IMR-90 (cell line): ENCODE measurements at regions not wholly inside any gene's neighbourhood (a gene's known extent, or its start where the extent isn't known, plus 50 kb on each side); places are given as distances from the start of the nearest gene placed in this dataset.

ENCODE experiments used
- ATAC-seq: fragments of 200-7000 bp; cut with Tn5 transposase; 2 replicates; pipeline ENCODE4 v1.9.1; 2020; ENCODE audit warnings: low read depth, mild to moderate bottlenecking, moderate library complexity
- BruUV-seq: library from RNA; stranded (reverse); fragments of 400-500 nt; replicated peaks from 2 replicates; lab custom pipeline; 2021; lab: Mats Ljungman, UMichigan
- CTCF ChIA-PET: fragments of 300-600 bp; formaldehyde crosslinking; extraction: SDS; loops from one replicate; lab custom pipeline; 2021; ENCODE audit warnings: antibody characterized with exemption; lab: Yijun Ruan, JAX
- POLR2A ChIA-PET: fragments of 300-600 bp; sonication (Branson Sonifier 250); formaldehyde crosslinking; loops from one replicate; lab custom pipeline; 2022; ENCODE audit warnings: antibody characterized with exemption; ENCODE audit not compliant: unreplicated experiment; lab: Charles Lee
- DNase-seq: peaks from one replicate; pipeline ENCODE4 v3.0.0; 2013
- H2AFZ ChIP-seq: replicated peaks from 2 replicates; pipeline ENCODE3; 2013; ENCODE audit warnings: low read length, mild to moderate bottlenecking; ENCODE audit not compliant: poor library complexity
- H2AK5ac ChIP-seq: 2 replicates; pipeline ENCODE4 v1.6.1; 2013; ENCODE audit warnings: low read depth, low read length, inconsistent platforms
- H2AK9ac ChIP-seq: replicated peaks from 2 replicates; pipeline ENCODE3; 2013; ENCODE audit warnings: mild to moderate bottlenecking, low read depth, low read length, moderate library complexity; ENCODE audit not compliant: poor library complexity
- H2BK120ac ChIP-seq: 2 replicates; pipeline ENCODE4 v1.6.1; 2013; ENCODE audit warnings: low read depth, low read length, inconsistent platforms
- H2BK15ac ChIP-seq: 3 replicates; pipeline ENCODE4 v1.6.1; 2013; ENCODE audit warnings: low read depth, low read length, inconsistent platforms
- H2BK20ac ChIP-seq: 2 replicates; pipeline ENCODE4 v1.6.1; 2013; ENCODE audit warnings: low read depth, mild to moderate bottlenecking, inconsistent platforms, low read length, moderate library complexity
- H2BK5ac ChIP-seq: 2 replicates; pipeline ENCODE4 v1.6.1; 2013; ENCODE audit warnings: mild to moderate bottlenecking, low read depth, low read length, inconsistent platforms; ENCODE audit not compliant: poor library complexity, severe bottlenecking
- H3K14ac ChIP-seq: replicated peaks from 2 replicates; pipeline ENCODE4 v1.6.1; 2013; ENCODE audit warnings: low read depth, low read length, inconsistent platforms
- H3K18ac ChIP-seq: 2 replicates; pipeline ENCODE4 v1.6.1; 2013; ENCODE audit warnings: low read depth, low read length, control low read depth
- H3K23ac ChIP-seq: 2 replicates; pipeline ENCODE4 v1.6.1; 2013; ENCODE audit warnings: low read depth, low read length, inconsistent platforms
- H3K27ac ChIP-seq: 2 replicates; pipeline ENCODE4 v1.5.1; 2013; ENCODE audit warnings: mild to moderate bottlenecking, control low read depth, low read length; ENCODE audit not compliant: insufficient read depth
- H3K27me3 ChIP-seq: 2 replicates; pipeline ENCODE4 v1.6.1; 2013; ENCODE audit warnings: low read length; ENCODE audit not compliant: control insufficient read depth, insufficient read depth
- H3K36me3 ChIP-seq: 2 replicates; pipeline ENCODE4 v1.6.1; 2013; ENCODE audit warnings: low read length, mixed read lengths; ENCODE audit not compliant: control insufficient read depth, insufficient read depth
- H3K4ac ChIP-seq: 2 replicates; pipeline ENCODE4 v1.6.1; 2013; ENCODE audit warnings: low read depth, low read length, inconsistent platforms
- H3K4me1 ChIP-seq: 2 replicates; pipeline ENCODE4 v1.6.1; 2013; ENCODE audit warnings: low read length, mixed read lengths; ENCODE audit not compliant: control insufficient read depth, insufficient read depth
- H3K4me2 ChIP-seq: 2 replicates; pipeline ENCODE4 v1.6.1; 2013; ENCODE audit warnings: low read depth, mild to moderate bottlenecking, control low read depth, low read length, moderate library complexity
- H3K4me3 ChIP-seq: 2 replicates; pipeline ENCODE4 v1.5.1; 2013; ENCODE audit warnings: low read depth, mild to moderate bottlenecking, control low read depth, low read length, moderate library complexity; ENCODE audit not compliant: insufficient read depth
- H3K56ac ChIP-seq: 2 replicates; pipeline ENCODE4 v1.6.1; 2013; ENCODE audit warnings: low read length, inconsistent platforms; ENCODE audit not compliant: insufficient read depth; ENCODE audit errors: extremely low read depth
- H3K79me1 ChIP-seq, 2 experiments: 2 replicates each; pipeline ENCODE4 v1.6.1; 2013; ENCODE audit warnings: low read length in 2 of 2, inconsistent platforms in 1 of 2, low read depth in 1 of 2
- H3K9ac ChIP-seq: 2 replicates; pipeline ENCODE4 v1.6.1; 2013; ENCODE audit warnings: low read depth, low read length, control low read depth
- H3K9me1 ChIP-seq: 2 replicates; pipeline ENCODE4 v1.6.1; 2013; ENCODE audit warnings: low read length, inconsistent platforms; ENCODE audit not compliant: insufficient read depth
- H3K9me3 ChIP-seq: 2 replicates; pipeline ENCODE4 v1.6.1; 2013; ENCODE audit warnings: low read length; ENCODE audit not compliant: control insufficient read depth, insufficient read depth
- H4K20me1 ChIP-seq: 2 replicates; pipeline ENCODE4 v1.6.1; 2013; ENCODE audit warnings: low read length, inconsistent platforms; ENCODE audit not compliant: insufficient read depth
- H4K5ac ChIP-seq: 2 replicates; pipeline ENCODE4 v1.6.1; 2013; ENCODE audit warnings: mild to moderate bottlenecking, low read depth, low read length, control low read depth
- H4K8ac ChIP-seq, 2 experiments: 2 replicates each; pipeline ENCODE4 v1.6.1; 2013; ENCODE audit warnings: low read depth in 2 of 2, low read length in 2 of 2, control low read depth in 1 of 2, inconsistent platforms in 1 of 2
- H4K91ac ChIP-seq: 2 replicates; pipeline ENCODE4 v1.6.1; 2013; ENCODE audit warnings: low read depth, low read length, inconsistent platforms; ENCODE audit not compliant: insufficient read depth
- BHLHE40 ChIP-seq: fragments of 150-350 bp; IDR thresholded peaks from 2 replicates; pipeline ENCODE4 v1.6.1; 2016; ENCODE audit warnings: mild to moderate bottlenecking, low read depth, low read length
- CHD1 ChIP-seq: IDR thresholded peaks from 2 replicates; pipeline ENCODE4 v1.6.1; 2012; ENCODE audit warnings: low read depth, low read length, improper control_type of control experiment
- NFE2L2 ChIP-seq: fragments of 150-350 bp; IDR thresholded peaks from 2 replicates; pipeline ENCODE4 v1.6.1; 2016; ENCODE audit warnings: low read depth, mild to moderate bottlenecking, low read length
- RAD21 ChIP-seq: IDR thresholded peaks from 2 replicates; pipeline ENCODE4 v1.6.1; 2012; ENCODE audit warnings: low read length, improper control_type of control experiment
- WGBS, 2 experiments: methylation state at CpG; one replicate each; pipeline versions ENCODE4 v1.1.5 to v1.1.7; 2013; ENCODE audit warnings: missing lambda C conversion rate in 2 of 2; ENCODE audit not compliant: insufficient read length in 1 of 2; ENCODE audit errors: extremely low coverage in 2 of 2; 5-methylcytosine and 5-hydroxymethylcytosine counted together
- dilution Hi-C: fragments of 300-500 bp; cut with HindIII; formaldehyde crosslinking; loops from one replicate; pipeline ENCODE4 v1.14.3; 2018; ENCODE audit warnings: low sequenced_read_pairs; ENCODE audit not compliant: unreplicated experiment
- in situ Hi-C: fragments of 300-500 bp; cut with MboI; formaldehyde crosslinking; loops from 3 replicates; pipeline ENCODE4 v1.14.3; 2019; ENCODE audit warnings: low sequenced_read_pairs, inconsistent platforms, mixed read lengths
- intact Hi-C: fragments of 100-400 bp; cut with micrococcal nuclease; formaldehyde crosslinking; loops from 2 replicates; pipeline ENCODE4 v1.10.0; 2022
- TF ChIP-seq, protein P1 (sequence below): conservative IDR thresholded peaks from 2 replicates; pipeline ENCODE4 v1.5.1; 2012; ENCODE audit warnings: mild to moderate bottlenecking, low read depth, low read length, improper control_type of control experiment

DNA sequence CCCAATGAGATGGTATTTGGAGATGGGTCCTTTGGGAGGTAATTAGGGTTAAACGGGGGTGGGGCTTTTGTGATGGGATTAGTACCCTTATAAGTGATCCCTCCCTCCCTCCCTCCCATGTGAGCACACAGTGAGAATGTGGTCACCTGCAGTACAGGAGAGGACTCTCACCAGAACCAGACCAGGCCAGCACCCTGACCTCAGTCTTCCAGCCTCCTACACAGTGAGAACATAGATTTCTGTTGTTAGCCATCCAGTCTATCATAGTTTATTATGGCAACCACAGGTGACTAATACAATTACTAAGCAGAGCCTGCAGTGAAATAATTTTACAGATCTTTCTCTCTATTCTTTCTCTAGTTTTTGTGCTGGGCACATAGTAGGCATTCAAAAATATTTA, 137.7 kb upstream of the PKDCC start:
- Histone ChIP-seq H2AK5ac (no peak overlapping the region), H4K8ac (no peak overlapping the region), H4K91ac (no peak overlapping the region), H3K18ac (no peak overlapping the region), H3K4me1 (peaks cover 27% of the 10 kb centered on the region), H3K9ac (no peak overlapping the region), H2BK15ac (no peak overlapping the region), H3K56ac (no peak overlapping the region), H3K23ac (no peak overlapping the region), H3K9me3 (peaks cover 1% of the 10 kb centered on the region; the same call in 1 of the 2 replicates), H3K27ac (no peak overlapping the region), H3K79me1 (no peaks in the 10 kb centered on the region), H3K4ac (no peak overlapping the region), H2AFZ (no peak overlapping the region), H3K14ac (no peak overlapping the region), H2BK20ac (no peak overlapping the region), H3K4me3 (no peak overlapping the region), H3K27me3 (no peaks in the 10 kb centered on the region), H4K5ac (no peak overlapping the region), H4K20me1 (no peaks in the 10 kb centered on the region), H3K4me2 (no peak overlapping the region), H2BK120ac (no peak overlapping the region), H3K36me3 (no peaks in the 10 kb centered on the region), H2BK5ac (no peak overlapping the region), H3K9me1 (peaks cover 11% of the 10 kb centered on the region), H2AK9ac (no peak overlapping the region)
- no CpG with 5 or more reads among the region's 1 CpG for WGBS, 2 experiments
- TF ChIP-seq CHD1 (no peak), NFE2L2 (no peak), RAD21 (no peak), BHLHE40 (no peak)
- TF ChIP-seq, protein P1, sequence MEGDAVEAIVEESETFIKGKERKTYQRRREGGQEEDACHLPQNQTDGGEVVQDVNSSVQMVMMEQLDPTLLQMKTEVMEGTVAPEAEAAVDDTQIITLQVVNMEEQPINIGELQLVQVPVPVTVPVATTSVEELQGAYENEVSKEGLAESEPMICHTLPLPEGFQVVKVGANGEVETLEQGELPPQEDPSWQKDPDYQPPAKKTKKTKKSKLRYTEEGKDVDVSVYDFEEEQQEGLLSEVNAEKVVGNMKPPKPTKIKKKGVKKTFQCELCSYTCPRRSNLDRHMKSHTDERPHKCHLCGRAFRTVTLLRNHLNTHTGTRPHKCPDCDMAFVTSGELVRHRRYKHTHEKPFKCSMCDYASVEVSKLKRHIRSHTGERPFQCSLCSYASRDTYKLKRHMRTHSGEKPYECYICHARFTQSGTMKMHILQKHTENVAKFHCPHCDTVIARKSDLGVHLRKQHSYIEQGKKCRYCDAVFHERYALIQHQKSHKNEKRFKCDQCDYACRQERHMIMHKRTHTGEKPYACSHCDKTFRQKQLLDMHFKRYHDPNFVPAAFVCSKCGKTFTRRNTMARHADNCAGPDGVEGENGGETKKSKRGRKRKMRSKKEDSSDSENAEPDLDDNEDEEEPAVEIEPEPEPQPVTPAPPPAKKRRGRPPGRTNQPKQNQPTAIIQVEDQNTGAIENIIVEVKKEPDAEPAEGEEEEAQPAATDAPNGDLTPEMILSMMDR: no peak
- intact Hi-C loops (no loop called here), dilution Hi-C loops (no loop called here), in situ Hi-C loops (no loop called here)
- ChIA-PET POLR2A (no interaction called here), CTCF (no interaction called here)
- ATAC-seq: peak; percentile 28; the same call in 1 of the 2 replicates
- DNase-seq: peak; percentile 77
- BruUV-seq: no TSS peak
